ENCODE measurements at regions not wholly inside any gene's neighbourhood (a gene's known extent, or its start where the extent isn't known, plus 50 kb on each side); places are given as distances from the start of the nearest gene placed in this dataset.

GRCh38 chr10:8301333-8301732, 246.8 kb downstream of the GATA3 start:
- TF ChIP-seq POLR2A (IDR thresholded peaks at IDR 0.05): no peak
- no peak for TF ChIP-seq CTCF (IDR thresholded peaks at IDR 0.05)

Data from esophagus squamous epithelium (tissue), 4 donors.